Hippocampal formation (tissue), 2 donors: ENCODE measurements at regions not wholly inside any gene's neighbourhood (a gene's known extent, or its start where the extent isn't known, plus 50 kb on each side); places are given as distances from the start of the nearest gene placed in this dataset.
A peak's percentile ranks its signal among the peaks of the same experiment; 100 is the strongest.
"Not testable (repeated sequence)": the region's sequence is repeated elsewhere in the genome, so short reads cannot be mapped to it uniquely, and the experiment has no call there.

Source experiments
- DNase-seq, 2 donors: peaks; one replicate each; lab custom pipeline; 2025; lab: John Stamatoyannopoulos, UW

- DNase-seq = no peak
Measured at GRCh38 chr9:110025551-110026170, 182.3 kb downstream of the C9orf152 start.

GRCh38 chr9:110027671-110028081 is 180.3 kb downstream of the C9orf152 start:
- DNase-seq = no peak

DNA sequence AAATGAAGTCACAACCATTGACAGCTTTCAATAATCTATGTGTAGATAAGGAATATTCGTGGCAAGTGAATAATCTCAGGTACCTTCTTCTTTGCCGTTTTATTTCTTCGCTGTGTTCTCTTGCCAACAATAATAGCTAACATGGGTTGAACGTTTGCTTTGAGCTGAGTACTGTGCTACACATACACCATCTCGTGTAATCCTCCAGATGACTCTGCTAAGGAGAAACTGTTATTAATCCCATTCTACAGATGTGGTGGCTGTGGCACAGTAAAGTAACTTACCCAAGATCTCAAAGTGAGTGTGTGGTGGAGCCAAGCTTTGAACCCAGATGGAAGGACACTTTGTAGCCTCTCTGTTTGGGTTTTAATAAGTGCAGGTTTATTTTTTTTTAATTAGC is 179.7 kb downstream of the C9orf152 start:
- no peak for DNase-seq

DNA sequence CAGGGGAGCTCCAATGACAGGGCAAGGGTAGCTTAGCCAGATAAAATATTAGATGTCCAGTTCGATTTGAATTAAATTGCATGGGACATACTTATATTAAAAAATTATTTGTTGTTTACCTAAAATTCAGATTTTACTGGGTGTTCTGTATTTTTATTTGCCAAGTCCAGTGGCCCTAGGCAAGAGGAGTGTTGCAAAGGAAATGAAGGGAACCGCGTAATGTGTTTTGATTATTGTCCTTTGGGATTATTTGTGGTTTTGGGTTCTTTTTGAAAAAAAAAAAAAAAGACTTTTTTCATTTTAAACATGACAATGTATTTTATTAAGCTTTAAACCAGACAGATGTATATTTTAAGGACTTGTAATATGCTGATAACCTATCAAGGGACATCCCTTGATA is 179.3 kb downstream of the C9orf152 start:
- DNase-seq = no peak

DNA sequence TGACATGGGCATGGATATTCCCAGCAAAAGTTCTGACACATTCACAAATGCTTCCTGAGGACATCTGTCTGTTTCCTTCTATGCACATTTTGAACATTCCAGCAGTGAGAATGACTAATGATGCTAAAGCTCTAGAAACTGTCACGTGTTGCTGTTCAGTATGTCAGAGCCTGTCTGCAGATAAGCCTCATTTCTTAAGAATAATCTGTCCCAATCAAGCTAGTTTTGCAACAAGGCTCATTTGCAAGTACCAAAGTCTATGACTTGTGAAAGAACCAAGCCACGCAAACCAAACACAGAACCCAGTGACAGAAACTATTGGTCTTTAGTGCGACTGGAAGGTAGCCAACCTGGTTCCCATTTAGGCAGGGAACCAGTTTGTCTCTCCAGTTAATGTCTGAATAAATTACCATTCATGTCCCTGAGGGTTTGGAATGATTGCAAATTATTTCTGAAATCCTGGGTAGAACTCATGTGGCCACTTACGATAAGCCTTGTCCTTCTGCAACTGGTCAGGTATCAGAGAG is 178.5 kb downstream of the C9orf152 start:
- DNase-seq = peak in 1 of 2 donors; percentile 5

GRCh38 chr9:110029956-110030480 is 177.9 kb downstream of the C9orf152 start:
- no peak for DNase-seq

DNA sequence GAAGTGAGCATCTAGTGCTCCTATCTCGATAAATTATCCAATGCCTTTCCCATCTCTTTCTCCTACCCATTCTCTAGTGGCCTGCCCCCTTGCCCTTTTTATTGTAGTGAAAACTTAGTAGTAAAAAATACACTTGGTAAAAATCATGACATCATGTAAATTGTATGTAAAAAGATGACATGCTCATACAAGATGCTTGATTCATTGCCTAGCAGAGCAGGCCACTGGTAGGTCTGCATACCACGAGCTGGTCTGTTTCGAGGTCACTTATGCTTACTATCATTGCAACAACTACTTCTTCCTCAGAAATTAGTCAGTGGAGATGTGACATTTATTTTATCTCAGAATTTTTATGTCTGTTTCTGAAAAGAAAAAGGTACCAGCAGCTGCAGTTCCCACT is 177.3 kb downstream of the C9orf152 start:
- DNase-seq = no peak

DNA sequence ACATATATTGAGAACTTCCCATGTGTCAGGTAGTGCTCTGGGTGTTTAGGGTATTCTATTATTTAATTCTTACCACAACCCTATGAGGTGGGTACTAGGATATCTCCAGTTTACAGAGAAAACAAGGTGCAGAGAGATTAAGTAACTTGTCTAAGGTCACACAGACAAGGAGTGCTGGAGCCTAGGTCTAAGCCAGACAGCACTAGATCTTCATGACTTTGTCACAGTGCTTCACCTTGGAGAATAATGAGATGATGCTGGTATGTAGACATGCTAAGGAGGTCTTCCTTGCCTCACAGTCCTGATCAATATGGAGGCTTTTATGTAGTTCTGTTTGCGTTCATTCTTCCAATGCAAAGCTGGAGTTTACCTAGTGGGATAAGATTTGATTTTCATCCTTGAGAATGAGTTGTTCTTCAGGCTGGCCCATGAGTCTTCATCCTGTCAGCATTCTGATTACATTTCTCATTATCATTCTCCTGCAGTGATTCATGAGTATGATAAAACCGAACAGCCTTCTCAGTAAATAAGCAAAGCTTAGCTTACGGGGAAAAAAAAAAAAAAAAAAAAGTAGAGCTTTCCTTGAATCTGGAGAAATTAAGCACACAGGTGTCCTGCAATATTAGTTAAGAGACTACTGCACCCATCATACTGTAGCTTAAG is 176.3 kb downstream of the C9orf152 start:
- no peak for DNase-seq

DNA sequence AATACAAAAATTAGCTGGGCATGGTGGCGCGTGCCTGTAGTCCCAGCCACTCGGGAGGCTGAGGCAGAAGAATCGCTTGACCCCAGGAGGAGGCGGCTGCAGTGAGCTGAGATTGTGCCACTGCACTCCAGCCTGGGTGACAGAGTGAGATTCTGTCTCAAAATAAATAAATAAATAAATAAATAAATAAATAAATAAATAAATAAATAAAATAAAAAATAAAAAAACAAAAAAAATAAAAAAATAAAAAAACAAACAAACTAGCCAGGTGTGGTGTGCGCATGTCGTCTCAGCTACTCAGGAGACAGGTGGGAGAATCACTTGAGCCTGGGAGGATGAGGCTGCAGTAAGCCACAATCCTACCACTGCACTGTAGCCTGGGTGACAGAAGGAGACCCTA is 175.4 kb downstream of the C9orf152 start:
- DNase-seq = not testable (repeated sequence)

GRCh38 chr9:110033869-110034268 is 174.1 kb downstream of the C9orf152 start:
- DNase-seq = no peak

- no peak for DNase-seq
Measured at GRCh38 chr9:110036286-110036685, 171.7 kb downstream of the C9orf152 start.

GRCh38 chr9:110040788-110041187 is 167.2 kb downstream of the C9orf152 start:
- no peak for DNase-seq

DNA sequence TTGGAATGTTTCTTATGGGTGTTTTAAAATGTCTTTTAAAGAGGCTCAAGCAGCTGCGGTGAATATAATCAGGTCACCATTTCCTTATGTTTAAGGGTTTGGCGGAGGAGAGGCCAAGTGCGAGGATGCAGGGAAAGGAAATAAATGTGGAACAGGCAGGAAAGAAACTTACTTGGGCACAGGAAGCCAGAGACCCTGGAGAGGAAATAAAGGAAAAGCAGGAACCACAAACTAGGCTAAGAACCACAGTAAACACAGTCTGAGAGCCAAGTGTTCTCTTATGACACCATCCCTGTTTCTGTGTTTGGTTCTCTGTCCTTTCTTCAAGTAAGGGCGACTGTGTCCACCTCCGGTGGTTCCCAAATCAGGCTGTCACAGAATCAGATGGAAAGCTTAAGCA is 166.5 kb downstream of the C9orf152 start:
- DNase-seq = no peak

GRCh38 chr9:110047232-110047954 is 160.6 kb downstream of the C9orf152 start:
- no peak for DNase-seq

GRCh38 chr9:110047955-110048402 is 160.0 kb downstream of the C9orf152 start:
- no peak for DNase-seq

DNA sequence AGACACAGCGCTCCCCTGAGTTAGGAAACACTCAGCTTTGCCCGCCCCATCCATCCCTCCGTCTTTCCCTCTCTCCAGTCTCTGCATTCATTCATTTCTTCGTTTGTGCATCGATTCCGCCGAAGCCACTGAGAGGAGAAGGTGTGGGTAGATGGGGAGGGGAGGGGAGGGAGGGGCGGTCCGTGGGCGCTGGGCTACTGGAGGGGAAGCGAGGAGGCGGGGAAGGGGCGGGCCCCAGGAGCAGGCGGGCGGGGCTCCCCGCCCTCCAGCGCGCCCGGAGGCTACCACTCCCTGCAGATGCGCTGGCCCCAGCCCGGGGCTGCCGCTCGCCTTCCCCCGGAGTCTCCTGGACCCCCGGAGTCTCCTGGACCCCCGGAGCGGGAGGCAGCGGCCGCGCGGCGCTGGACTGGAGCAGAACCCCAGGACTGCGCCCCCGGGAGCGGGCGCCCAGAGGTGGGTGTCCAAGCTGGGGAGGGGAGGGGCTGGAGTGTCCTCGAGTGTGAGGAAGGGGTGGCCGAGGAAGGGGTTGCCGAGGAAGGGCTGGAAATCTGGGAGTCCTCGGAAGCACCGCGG is 159.5 kb downstream of the C9orf152 start:
- peak; percentile 11 to 56 for DNase-seq

DNA sequence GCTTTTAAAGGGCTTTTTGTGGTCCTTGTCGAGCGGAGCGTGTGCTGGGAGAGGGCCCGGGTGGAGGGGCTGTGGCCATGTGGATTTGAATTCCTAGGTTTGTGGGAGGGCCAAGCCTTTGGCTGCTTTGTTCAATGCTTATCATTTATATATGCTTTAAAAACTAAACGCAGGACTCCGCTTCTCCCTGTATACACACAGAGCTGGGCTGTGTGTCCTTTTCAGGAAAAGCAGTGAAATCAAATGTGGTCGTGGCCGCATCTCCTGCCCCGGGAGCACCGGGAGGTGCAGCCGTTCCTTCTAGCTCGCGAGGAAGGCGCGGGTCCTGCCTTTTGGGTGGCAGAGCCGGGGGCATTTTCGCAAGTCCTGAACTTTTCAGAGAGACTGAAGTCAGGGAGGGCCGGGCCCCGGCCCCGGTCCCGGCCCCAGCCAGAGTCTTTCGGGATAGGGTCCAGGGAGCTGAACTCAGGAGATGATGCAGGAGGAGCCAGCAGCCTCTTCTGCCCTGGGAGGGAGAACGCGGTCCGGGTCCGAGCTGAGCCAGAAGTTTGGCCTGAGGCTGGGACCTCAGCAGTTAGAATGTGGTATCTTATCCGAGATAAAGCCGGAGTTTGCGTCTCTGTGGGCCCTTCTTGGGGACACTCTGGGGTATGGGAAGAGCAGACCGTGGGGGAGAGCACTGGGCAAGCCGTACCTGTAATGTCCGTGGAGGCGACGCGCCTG is 158.8 kb downstream of the C9orf152 start:
- DNase-seq = no peak

- DNase-seq = no peak
Measured at GRCh38 chr9:110049699-110050450, 158.1 kb downstream of the C9orf152 start.

DNA sequence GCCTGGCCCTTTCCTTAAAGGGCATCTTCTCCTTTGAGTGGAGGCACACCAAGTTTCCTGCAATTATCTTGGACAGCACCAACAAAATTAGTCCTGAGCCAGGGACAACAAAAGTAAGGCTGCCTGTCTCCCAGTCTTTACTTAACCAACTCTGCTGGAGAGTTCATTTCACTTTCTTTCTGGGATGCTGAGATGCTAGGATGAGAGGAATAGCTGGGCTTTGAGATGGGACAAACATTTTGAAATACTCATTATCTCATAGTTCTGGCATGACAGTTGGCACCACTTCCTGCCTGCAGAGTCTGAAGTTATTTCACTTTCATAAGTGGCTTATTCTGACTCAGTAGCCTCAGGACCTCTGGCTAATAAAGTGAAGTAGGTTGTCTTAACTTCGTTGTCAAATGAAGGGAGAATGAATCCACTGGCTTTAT is 157.0 kb downstream of the C9orf152 start:
- DNase-seq = no peak

DNA sequence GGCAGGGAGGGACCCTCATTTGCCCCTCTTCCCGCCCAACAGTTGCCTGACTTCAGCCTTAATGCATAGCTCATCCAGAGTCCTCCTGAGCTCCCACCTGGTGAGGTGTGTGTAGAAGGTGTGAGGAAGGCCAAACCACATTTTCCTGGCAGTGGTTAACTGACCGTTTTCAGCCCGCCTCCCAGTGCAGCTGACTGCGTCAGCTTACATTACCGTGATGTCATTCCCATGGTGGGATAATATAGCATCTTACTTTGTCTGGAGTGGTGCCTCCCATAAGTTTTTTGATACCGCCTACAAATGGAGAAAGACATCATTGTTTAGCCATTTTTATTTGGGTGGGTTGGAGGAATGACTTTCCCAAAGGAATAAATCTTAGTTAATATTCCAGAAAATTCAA is 151.9 kb downstream of the C9orf152 start:
- DNase-seq = no peak
